ENCODE measurements at regions not wholly inside any gene's neighbourhood (a gene's known extent, or its start where the extent isn't known, plus 50 kb on each side); places are given as distances from the start of the nearest gene placed in this dataset.
"Not testable (repeated sequence)": the region's sequence is repeated elsewhere in the genome, so short reads cannot be mapped to it uniquely, and the experiment has no call there.

- DNase-seq (no peak), ATAC-seq (no peak)
These were observed 1130.9 kb upstream of the SLC39A10 start for GRCh38 chr2:194526121-194526520.

GRCh38 chr2:194514281-194514680 lies 1142.7 kb upstream of the SLC39A10 start:
- DNase-seq (no peak), ATAC-seq (no peak)

- not testable (repeated sequence) for DNase-seq, ATAC-seq
These were observed 1146.0 kb upstream of the SLC39A10 start for GRCh38 chr2:194511070-194511469.

GRCh38 chr2:194504876-194505275 lies 1152.2 kb upstream of the SLC39A10 start:
- ATAC-seq, DNase-seq: not testable (repeated sequence)

GRCh38 chr2:194495046-194495445 lies 1162.0 kb upstream of the SLC39A10 start:
- DNase-seq: no peak

GRCh38 chr2:194494401-194494800 lies 1162.6 kb upstream of the SLC39A10 start:
- no peak for ATAC-seq

More at GRCh38 chr2:194495046-194495445, 1162.0 kb upstream of the SLC39A10 start:
- ATAC-seq: no peak

GRCh38 chr2:194491409-194492115 lies 1165.5 kb upstream of the SLC39A10 start:
- DNase-seq (no peak), ATAC-seq (no peak)

More at GRCh38 chr2:194494401-194494800, 1162.6 kb upstream of the SLC39A10 start:
- DNase-seq: no peak

- no peak for DNase-seq
- ATAC-seq: no peak
These were observed 1170.7 kb upstream of the SLC39A10 start for GRCh38 chr2:194486326-194486725.

- no peak for ATAC-seq
- no peak for DNase-seq
These were observed 1174.0 kb upstream of the SLC39A10 start for GRCh38 chr2:194483041-194483440.

GRCh38 chr2:194465641-194466040 lies 1191.4 kb upstream of the SLC39A10 start:
- DNase-seq (no peak), ATAC-seq (no peak)

- DNase-seq (no peak), ATAC-seq (peak; percentile 46)
These were observed 1191.9 kb upstream of the SLC39A10 start for GRCh38 chr2:194464964-194465638.

- DNase-seq, ATAC-seq: not testable (repeated sequence)
These were observed 1194.1 kb upstream of the SLC39A10 start for GRCh38 chr2:194462883-194463282.

- DNase-seq: no peak
- ATAC-seq: no peak
These were observed 1201.7 kb upstream of the SLC39A10 start for GRCh38 chr2:194455358-194455757.

- ATAC-seq (no peak), DNase-seq (no peak)
These were observed 1204.5 kb upstream of the SLC39A10 start for GRCh38 chr2:194452504-194452903.

- ATAC-seq (no peak), DNase-seq (no peak)
These were observed 1211.8 kb upstream of the SLC39A10 start for GRCh38 chr2:194445226-194445625.

- DNase-seq: no peak
- no peak for ATAC-seq
These were observed 1213.1 kb upstream of the SLC39A10 start for GRCh38 chr2:194443926-194444325.

GRCh38 chr2:194424683-194425209 lies 1232.3 kb upstream of the SLC39A10 start:
- no peak for ATAC-seq

GRCh38 chr2:194411221-194411620 lies 1245.8 kb upstream of the SLC39A10 start:
- DNase-seq (no peak), ATAC-seq (no peak)

More at GRCh38 chr2:194424683-194425209, 1232.3 kb upstream of the SLC39A10 start:
- DNase-seq: no peak

GRCh38 chr2:194395818-194396217 lies 1261.2 kb upstream of the SLC39A10 start:
- DNase-seq (no peak), ATAC-seq (no peak)

- no peak for ATAC-seq
- DNase-seq: no peak
These were observed 1271.7 kb upstream of the SLC39A10 start for GRCh38 chr2:194385376-194385775.

- ATAC-seq (no peak), DNase-seq (peak; percentile 6)
These were observed 1273.6 kb upstream of the SLC39A10 start for GRCh38 chr2:194383401-194383800.

- DNase-seq: no peak
- no peak for ATAC-seq
These were observed 1274.8 kb upstream of the SLC39A10 start for GRCh38 chr2:194382221-194382620.

GRCh38 chr2:194380011-194380410 lies 1277.0 kb upstream of the SLC39A10 start:
- no peak for DNase-seq
- no peak for ATAC-seq

Measured in stimulated activated naive CD8-positive, alpha-beta T cell treated with anti-CD3 and anti-CD28 coated beads, Interleukin-15, Interleukin-2, amounts not matched to agents 100 U/mL and 50 U/mL, for 24 hours (primary cell).